AG08396 (cell line): ENCODE measurements at regions not wholly inside any gene's neighbourhood (a gene's known extent, or its start where the extent isn't known, plus 50 kb on each side); places are given as distances from the start of the nearest gene placed in this dataset.
A peak's percentile ranks its signal among the peaks of the same experiment; 100 is the strongest.

ENCODE experiments used
- DNase-seq: peaks from one replicate; pipeline ENCODE4 v3.0.0; 2012; ENCODE audit warnings: low spot score, mixed read lengths

DNA sequence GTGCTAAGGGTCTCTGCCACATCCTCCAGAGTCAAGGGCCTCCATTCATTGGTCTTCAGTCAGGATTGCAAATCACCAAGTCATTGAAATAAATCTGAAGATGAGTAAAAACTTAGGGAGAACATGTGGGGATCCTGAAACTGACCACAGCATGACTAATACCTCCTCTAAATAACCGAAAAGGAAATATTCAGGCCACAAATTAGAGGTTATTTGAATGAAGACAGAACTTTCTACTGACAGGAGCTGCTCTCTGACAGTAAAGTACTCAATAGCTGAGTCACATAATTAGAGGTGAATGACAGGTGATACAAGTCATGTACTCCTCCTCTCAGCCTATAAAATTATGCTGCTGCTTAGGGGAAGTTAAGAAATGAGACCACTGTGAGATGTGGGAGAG is 240.2 kb upstream of the F9 start:
- DNase-seq: no peak

DNA sequence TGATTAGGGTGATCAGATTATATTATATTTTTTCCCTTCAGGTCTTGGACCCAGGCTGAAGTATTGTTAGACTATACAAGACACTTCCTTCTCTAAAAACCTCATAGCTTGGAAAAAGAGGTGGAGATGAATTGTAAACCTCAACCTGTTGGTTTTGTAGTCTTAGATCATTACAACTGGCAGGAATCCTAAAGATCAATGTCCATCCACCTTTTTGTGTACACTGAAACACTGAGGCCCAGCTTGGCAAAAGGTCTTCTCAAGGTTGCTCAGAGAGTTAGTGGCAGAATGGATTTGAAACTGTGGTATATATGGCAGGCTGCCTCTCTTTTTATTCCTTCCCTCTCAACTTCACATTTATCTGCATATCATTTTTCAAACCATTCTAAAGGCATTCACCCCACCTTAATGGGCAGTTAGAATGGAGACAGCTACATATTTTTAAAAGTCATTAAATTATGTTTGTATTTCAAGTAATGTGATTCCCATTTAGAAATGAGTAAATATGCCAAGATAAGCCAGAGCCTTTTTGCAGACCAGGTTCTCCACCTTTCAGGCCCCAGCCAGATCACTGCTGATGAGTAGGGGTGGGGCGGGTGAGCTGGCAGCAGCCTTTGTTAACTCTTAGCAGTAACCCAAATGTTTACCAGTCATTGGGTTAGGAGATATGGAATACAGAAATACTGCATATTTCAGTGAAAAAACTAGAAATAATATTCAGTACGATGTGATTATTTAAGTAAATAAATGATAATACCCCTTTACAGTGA is 243.2 kb upstream of the F9 start:
- no peak for DNase-seq

DNA sequence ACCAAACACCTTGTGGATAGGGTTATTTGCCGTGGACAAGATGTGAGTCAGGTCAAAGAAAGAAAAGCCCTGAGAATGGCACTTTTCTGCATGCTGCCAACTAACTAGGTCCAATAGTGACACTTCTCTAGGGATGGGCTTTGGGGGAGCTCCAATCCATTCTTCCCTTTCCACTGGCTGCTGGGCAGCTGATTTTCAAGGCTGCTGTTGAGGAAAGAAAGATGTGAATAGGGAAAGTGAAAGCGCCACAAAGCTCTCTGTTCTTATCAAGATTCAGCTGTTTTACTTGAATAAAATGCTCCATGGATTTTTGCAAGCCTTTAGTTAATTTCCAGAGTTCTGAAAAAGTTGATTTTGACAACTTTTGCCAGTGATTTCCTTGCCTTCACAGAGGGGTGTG is 244.2 kb upstream of the F9 start:
- DNase-seq: no peak

DNA sequence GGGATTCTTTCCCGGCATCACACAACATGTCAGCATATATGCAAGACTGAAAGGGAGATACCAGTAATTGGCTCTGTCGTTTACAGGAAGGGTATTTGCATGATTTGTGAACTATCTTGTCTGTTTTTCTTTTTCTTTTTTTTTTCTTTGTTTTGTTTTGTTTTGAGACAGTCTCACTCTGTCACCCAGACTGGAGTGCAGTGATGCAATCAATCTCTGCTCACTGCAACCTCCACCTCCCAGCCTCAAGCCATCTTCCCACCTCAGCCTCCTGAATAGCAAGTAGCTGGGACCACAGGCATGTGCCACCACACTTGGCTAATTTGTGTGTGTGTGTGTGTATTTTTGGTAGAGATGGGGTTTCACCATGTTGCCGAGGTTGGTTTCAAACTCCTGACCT is 262.7 kb upstream of the F9 start:
- DNase-seq: no peak

DNA sequence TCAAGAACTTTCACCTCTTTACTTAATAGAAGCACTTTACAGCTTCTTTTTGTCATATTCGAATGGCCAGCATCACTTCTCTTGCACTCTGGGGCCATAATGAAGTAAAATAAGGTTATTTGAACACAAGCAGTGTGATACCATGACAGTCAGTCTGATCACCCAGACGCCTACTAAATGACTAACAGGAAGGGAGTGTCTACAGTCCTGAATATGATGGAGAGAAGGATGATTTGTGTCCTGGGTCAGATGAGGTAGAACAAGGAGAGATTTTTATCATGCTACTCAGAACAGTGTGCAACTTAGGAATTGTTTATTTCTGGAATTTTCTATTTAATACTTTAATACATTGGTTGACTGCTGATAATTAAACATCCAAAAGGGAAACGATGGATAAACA is 284.2 kb upstream of the F9 start:
- DNase-seq: no peak

DNA sequence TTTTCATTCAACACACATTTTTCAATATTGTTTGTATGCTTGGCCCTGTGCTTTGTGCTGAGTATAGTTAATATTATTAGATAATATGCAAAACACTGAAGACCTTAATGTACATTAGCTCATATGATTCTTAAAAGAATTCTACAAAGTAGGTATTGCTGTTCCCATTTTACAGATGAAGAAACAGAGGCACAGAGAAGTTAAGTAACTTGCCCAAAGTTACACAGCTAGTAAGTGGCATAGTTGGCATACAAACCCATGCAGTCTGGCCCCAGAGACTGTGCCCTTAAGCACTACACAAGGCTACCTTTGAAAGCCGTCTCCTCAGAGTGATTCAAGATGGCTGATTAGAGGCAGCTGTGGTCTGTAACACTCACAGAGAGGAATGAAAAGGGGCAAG is 293.4 kb upstream of the F9 start:
- no peak for DNase-seq

DNA sequence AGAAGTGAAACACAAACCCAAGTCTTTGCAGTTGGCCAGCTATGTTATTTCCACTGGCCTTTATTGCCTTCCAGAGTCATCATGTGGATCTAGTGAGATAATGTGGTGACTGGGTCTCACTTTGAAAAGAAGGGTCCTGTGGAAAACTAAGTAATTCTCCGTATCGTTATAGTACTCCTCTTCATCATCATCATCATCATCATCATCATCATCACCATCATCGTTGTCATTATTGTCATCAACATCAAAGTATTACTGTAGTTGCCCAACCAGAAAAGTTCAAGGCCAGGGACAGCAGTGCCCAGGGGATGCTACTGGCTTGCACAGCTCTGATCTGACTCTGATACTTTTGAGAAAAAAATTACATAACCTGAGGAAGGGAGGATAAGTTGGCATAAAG is 295.6 kb upstream of the F9 start:
- DNase-seq: no peak

DNA sequence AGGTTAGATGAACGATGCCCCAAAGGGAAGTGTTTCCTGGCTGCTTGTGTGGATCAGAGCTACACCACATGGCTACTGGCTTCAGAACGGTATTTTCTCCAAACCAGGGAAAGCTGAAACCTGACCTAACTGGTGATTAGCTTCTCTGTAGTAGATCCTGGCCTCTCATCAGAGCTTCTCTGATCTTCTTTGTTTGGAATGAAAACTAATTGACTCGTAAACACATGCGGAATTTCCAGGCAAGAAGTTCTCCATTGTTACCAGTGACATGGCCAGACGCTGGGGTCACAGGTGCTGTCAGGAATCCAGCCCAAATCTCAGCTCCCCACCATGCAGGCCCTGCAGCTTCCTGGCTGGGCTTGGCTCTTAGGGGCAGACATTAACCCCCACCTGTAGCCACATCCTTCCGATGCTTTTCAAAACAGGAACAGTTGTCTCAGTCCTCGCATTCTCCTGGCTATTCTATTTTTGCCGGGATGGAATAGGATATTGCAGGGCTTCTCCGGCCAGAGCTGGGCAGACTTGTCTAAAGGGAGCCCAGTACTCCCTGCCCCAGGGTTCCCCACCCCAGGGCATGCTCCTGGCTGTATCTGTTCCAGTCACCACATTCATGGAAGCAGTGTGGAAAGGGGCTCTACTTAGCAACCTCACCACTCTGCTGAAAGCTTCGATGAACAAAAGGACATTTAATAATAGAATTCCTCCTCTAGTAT is 305.4 kb upstream of the F9 start:
- no peak for DNase-seq

DNA sequence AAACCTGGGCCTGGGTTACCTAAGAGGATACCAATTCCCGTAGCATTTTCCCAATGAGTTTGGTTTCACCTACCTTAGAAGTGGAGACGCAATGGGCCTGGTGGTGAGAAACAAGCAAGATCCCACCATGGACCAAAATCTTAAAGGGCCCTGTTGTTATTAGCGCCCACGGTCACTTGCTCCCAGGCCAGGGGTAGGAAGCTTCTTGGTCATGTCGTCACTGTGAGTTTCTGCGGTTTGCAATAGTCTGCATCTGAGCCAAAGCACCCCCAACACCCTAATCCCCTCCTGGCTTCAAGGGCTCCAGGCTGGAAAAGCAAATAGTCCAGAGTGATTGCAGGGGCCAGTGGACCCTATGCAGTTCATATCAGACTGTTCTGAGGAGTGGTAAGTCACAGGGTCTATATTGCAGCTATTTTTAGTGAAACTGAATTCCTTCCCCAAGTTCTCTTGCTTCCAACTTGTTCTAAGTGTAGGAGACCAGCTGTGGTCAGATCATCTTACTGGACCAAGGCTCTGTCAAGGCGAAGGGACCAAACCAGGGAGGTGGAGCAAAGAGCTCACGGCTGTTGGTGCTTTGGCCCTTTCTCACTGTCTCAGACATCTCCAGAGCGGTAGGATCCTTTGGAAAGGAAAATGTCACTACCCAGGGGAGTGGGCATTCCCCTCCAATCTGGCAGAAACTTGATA is 307.9 kb upstream of the F9 start:
- DNase-seq: no peak

DNA sequence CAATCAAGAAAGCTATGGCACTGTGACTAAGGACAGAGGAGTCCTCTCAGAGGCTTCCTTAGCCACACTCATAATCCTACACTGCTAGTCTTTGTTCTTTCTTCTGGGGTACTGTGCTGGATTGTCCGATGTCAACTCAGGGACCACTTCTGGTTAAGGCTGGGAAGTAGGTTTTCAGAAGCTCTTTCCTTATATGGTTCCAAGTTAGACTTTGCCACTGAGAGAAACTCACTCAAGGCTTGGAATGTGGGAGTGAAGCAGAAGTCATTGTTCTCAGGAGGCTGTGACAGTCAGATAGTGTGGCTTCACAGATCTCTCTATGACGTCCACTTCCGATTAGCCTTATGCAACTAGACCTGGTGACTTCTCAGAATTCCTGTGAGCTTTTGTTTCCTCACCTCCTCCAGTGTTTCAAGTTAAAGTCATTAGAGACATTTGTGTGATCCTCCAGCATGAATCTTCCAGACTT is 317.3 kb upstream of the F9 start:
- DNase-seq: no peak

DNA sequence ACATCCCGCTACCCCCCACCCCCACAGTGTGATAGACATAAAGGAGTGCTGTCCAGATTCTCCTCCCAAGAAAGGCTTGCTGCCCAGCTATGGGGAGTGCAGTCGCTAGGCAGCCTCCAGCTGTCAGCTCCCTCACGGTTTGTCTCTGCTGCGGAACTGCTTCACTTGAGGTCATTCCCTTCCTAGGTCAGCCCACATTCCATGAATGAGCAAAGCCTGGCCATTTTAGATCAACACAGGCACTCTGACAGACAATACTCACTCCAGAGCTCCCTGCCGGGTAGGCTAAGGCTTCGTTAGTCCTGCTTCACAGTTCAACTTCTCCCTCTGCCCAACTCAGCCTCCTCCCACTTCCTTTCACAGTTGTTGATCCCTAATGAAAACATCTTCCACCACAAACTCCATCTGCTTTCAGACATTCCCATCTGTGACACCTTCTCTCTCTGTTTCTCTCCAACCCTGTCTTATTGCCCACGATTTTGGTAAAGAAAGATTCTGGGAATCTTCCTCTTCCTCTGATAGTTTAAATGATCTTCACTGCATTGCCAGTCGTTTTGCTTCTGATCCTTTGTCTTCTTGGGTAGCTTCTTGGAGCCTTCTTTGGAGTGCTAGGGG is 318.9 kb upstream of the F9 start:
- no peak for DNase-seq

DNA sequence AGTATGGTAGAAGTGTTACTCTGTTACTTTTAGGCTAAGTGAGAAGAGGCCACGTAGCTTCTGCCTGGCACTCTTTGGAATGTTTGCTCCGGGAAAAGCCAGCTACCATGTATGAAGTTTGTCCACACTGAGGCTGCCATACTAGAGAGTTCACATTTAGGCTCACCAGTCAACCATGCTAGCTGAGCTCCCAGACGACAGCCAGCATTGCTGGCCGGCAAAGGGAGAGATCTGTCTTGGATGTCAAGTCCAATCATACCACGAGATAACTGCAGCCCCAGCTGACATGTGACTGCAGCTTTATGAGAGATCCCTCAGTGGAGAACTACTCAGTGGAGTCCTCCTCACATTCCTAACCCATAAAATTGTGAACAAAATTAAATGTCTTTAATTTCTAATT is 321.2 kb upstream of the F9 start:
- DNase-seq: no peak

DNA sequence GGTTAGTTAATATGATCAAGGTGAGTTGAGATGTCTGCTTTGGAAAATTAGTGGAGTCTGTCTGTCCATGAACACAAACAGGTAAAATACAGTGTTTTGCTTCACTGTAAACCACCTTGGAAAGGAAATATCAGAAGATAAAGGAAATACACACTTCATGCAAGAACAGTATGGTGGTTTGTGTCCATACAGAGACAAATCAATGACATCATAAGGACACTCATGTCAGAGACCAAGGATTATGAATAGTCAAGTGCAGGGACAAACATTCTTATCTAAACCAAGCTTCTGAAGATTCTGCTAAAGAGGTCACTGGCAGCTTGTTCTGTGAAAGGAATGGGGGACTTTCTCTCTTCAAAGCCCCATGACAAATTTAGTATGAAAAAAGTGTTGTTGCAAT is 322.9 kb upstream of the F9 start:
- DNase-seq: no peak

DNA sequence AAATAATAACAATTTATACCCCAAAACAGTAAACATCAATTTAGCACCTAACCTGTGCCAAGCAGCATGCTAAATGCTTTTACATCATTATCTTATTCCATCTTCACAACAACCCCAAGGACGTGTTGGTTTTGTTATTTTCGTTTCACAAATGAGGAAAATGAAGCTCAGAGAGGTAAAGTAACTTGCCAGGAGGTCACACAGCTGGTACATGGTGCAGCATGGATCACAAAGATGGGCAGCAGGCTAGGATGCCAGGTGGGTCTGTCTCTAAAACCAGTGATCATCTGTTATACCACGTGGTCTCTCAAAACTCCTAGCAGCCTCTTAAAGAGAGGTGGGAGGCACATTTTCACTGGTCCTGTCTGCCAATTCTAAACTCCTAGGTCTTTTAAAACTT is 323.6 kb upstream of the F9 start:
- no peak for DNase-seq

DNA sequence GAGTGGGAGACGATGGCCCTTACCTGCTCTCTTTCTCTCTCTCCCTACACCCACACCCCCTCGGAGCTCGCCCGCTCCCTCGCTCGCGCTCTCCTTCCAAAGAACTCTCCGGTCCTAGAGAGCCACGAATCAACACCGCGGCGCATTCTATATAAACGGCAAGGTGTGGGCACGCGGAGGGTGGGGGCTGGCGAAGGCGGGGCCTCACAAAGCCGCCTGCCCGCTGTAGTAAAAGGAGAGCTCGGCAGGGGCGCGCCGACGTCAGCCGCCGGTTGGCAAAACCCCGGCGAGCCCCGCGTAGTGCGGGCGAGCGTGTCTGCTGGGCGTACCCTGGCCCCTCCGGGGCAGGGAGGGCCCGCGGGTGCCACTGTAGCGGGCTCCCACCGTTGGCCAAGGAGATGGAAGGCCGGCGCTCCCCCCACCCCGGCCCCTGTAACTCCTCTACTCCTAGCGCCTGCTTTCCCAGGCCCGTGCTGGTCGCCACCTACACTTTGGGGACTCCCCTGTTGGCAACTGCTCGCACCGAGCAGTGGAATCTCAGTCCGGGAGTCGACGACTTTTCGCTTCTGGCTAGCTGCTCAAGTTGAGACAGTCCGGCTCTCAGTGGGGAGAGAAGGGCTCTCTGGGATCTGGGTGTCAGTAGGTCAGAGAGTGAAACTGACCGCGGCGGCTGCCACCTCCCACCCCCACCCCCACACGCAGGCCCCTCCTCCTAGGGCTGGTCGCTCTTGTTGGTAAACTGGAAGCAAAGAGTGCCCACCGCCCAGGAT is 325.5 kb upstream of the F9 start:
- peak; percentile 29 for DNase-seq

DNA sequence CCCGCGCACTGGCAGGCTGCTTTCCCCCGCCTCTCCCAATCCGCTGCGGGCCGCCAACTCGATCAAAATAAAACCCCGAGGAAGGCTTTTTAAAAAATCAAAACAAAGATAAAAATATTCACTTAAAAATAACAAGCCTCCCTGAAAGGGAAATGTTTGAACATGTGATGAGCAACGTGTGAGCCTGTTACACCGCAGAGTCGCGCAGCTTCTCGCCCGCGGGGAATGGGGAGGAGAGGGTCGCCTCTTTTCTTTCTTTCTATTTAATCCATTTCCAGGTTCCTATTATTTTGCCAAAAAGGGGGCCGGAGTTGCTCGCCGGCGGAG is 326.0 kb upstream of the F9 start:
- no peak for DNase-seq

DNA sequence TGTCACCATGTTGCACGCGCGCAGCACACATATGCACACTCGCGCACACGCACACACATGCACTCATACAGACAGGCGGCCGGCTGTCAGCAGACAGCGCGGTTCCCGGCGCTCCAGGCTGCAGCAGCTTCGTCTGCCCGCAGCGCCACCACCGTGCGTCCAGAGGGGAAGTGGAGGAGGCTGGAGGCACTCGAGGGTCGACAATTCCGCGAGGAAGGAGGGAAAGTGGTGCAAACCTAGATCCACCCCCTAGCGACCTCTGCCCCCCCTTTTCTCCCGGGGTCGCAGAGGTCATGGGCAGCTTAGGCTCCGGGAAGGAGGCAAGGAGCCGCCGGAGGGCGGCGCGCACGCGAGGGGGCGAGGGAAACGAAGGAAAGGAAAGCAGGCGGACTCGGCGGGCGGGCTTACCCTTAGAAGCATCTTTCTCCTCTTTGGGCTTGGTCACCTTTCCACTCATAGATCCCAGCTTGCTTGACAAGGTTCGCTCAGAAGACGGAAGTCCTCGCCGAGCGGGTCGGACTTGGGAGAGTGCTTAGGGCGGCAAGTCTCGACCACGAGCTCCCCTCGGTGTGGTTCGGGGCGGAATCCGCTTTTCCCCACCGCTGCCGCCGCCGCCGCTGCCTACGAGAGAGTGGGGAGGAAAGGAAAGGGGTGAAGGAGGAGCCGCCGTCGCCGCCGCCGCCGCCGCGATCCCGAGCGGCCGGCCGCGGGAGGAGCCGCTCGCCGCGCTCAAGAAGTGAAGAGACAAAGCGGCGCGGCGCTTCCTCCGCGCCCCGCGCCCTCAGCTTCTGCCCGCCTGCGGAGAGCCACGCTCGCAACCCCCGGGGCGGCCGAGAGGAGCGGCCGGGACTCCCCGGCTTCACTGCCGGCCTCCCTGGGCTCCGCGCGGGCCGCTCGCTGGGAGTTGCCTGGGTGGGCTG is 326.6 kb upstream of the F9 start:
- no peak for DNase-seq

DNA sequence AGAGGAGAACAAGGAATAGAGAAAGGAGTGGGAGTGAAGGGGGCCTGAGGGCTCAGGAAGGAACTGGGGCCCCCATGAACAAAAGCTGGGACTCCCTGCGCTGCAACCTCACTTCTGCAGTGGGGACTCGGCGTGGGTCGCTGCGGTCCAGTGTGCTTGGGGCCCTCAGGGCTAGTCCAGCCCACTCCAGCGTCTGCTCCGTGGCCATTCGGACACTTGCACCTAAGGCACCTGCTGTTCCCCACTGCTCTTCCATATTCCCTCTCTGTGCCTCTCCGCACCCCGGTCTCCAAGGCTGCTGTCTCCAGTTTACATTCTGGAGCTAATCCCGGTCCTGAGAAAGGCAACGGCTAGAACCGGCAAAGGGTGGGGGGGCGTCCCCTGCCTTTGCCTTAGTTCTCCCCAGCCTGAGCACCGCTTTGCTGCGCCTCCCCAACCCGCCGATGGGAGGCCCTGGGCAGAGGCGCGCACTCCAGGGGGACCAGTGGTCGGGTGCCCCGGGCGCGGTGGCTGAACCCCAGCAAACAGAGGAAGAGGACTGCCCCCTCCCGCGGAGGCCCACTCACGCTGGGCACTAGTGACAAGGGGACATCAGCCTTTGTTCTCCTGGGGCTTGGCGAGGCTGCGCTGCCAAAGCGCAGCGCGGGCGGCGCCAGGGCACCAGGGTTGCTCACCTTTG is 327.7 kb upstream of the F9 start:
- no peak for DNase-seq

DNA sequence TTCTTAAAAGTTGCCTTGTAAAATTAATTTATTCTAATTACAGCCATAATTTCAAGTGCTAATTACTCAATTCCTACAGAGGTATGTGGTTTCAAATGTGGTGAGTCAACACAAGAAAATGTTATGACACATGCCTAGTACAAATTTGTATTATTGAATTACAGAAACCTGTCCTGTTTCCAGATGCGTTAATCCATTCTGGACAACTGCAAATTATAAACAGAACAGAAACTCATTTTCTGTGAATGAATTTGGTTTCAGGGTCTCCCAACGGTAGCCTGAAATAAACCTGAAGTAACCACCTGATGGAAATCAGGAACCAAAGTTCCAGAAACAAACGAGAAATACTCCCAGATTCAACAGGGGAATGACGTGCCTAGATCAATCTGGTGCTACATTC is 328.6 kb upstream of the F9 start:
- no peak for DNase-seq

DNA sequence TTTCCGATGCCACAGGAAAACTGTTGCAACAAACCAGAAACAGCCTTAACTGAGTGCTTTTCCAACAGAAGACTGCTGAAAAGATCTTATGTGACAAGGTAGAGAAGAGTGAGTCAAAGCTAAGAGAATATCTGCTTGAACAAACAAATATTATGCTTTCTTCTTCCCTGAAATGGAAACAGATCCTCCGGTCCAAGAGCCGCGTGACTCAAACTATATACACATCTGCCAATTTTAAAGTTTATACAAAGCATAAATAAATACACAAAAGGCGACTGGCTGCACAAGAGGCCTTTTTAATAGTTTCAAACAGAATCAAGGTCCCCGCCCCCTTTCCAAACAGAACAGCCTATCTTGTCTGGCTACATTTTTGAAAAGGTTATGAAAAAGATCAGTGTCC is 329.7 kb upstream of the F9 start:
- DNase-seq: no peak

DNA sequence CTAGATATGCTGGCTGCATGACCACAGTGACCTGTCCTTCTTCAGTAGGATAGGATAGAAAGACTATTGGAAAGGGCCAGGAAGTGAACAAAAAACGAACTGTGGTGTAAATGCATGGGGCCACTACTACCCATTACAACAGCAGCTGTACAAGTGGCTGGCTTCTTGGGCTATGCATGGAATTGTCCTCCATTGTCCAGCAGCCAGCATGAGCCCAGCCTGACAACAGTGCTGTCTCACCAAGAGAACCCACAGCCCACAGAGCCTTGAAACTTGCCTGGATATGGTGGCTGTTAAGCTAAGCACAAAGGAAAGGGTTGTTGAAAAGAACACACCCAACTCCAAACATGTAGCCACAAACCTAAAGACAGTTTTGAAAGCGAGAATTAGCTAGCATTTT is 330.2 kb upstream of the F9 start:
- DNase-seq: no peak
